ENCODE measurements at regions not wholly inside any gene's neighbourhood (a gene's known extent, or its start where the extent isn't known, plus 50 kb on each side); places are given as distances from the start of the nearest gene placed in this dataset.

GRCh38 chr14:26199096-26199495, 398.7 kb downstream of the NOVA1 start:
- TF ChIP-seq CTCF (IDR thresholded peaks at IDR 0.05) (no peak), POLR2A (IDR thresholded peaks at IDR 0.05) (no peak)
